ENCODE measurements at regions not wholly inside any gene's neighbourhood (a gene's known extent, or its start where the extent isn't known, plus 50 kb on each side); places are given as distances from the start of the nearest gene placed in this dataset.
A peak's percentile ranks its signal among the peaks of the same experiment; 100 is the strongest.

DNA sequence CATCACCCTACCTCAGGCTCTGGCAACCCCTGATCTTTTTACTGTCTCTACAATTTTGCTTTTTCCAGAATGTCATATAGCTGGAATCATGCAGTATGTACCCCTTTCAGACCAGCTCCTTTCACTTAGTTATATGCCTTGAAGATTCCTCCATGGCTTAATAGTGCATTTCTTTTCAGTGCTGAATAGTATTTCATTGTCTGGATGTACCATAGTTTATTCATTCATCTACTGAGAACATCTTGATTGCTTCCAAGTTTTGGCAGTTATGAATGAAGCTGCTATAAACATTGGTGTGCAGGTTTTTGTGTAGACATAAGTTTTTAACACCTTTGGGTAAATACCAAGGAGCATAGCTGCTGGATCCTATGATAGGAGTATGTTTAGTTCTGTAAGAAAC is 50.8 kb upstream of the ANP32A start:
- TF ChIP-seq TCF12 (IDR thresholded peaks at IDR 0.05; ENCODE audit: low read depth) (no peak), CEBPB (IDR thresholded peaks at IDR 0.05) (no peak), MAX (IDR thresholded peaks at IDR 0.05) (no peak), EP300 (IDR thresholded peaks at IDR 0.05; ENCODE audit: borderline replicate concordance) (no peak), REST (IDR thresholded peaks at IDR 0.05; ENCODE audit: low read depth) (no peak), FOXM1 (IDR thresholded peaks at IDR 0.05; ENCODE audit: borderline replicate concordance, low read depth) (no peak), ZBTB7A (IDR thresholded peaks at IDR 0.05; ENCODE audit: low read depth) (no peak), CREB1 (IDR thresholded peaks at IDR 0.05; ENCODE audit: low read depth) (no peak), RAD21 (IDR thresholded peaks at IDR 0.05; ENCODE audit: low read depth) (no peak), TEAD4 (IDR thresholded peaks at IDR 0.05) (no peak), TAF1 (IDR thresholded peaks at IDR 0.05; ENCODE audit: low read depth) (no peak)
- TF ChIP-seq, protein P1, sequence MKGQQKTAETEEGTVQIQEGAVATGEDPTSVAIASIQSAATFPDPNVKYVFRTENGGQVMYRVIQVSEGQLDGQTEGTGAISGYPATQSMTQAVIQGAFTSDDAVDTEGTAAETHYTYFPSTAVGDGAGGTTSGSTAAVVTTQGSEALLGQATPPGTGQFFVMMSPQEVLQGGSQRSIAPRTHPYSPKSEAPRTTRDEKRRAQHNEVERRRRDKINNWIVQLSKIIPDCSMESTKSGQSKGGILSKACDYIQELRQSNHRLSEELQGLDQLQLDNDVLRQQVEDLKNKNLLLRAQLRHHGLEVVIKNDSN (IDR thresholded peaks at IDR 0.05) = no peak

DNA sequence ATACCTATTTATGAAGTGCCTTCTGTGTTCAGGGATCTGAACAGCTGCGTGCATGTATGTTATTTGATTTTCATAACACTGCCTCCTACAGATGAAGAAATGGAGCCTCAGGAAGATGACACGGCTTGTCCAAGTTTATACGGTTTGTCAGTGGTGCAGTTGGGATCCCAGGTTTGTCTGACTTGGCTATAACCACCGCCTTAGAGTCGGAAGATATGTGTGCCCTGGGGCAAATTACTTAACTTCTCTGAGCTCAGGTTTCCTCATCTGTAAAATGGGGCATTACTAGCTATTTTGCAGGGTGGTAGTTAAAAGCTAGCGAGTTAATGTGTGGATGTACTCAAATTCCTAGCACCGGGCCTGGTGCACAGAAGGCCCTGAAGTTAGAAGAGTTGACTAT is 54.1 kb upstream of the ANP32A start:
- TF ChIP-seq EP300 (IDR thresholded peaks at IDR 0.05; ENCODE audit: borderline replicate concordance) (no peak), REST (IDR thresholded peaks at IDR 0.05; ENCODE audit: low read depth) (no peak), MAX (IDR thresholded peaks at IDR 0.05) (no peak), TAF1 (IDR thresholded peaks at IDR 0.05; ENCODE audit: low read depth) (no peak), RAD21 (IDR thresholded peaks at IDR 0.05; ENCODE audit: low read depth) (no peak), CEBPB (IDR thresholded peaks at IDR 0.05) (no peak), CREB1 (IDR thresholded peaks at IDR 0.05; ENCODE audit: low read depth) (no peak), FOXM1 (IDR thresholded peaks at IDR 0.05; ENCODE audit: borderline replicate concordance, low read depth) (no peak)
- TF ChIP-seq, protein P1 (IDR thresholded peaks at IDR 0.05) = no peak

DNA sequence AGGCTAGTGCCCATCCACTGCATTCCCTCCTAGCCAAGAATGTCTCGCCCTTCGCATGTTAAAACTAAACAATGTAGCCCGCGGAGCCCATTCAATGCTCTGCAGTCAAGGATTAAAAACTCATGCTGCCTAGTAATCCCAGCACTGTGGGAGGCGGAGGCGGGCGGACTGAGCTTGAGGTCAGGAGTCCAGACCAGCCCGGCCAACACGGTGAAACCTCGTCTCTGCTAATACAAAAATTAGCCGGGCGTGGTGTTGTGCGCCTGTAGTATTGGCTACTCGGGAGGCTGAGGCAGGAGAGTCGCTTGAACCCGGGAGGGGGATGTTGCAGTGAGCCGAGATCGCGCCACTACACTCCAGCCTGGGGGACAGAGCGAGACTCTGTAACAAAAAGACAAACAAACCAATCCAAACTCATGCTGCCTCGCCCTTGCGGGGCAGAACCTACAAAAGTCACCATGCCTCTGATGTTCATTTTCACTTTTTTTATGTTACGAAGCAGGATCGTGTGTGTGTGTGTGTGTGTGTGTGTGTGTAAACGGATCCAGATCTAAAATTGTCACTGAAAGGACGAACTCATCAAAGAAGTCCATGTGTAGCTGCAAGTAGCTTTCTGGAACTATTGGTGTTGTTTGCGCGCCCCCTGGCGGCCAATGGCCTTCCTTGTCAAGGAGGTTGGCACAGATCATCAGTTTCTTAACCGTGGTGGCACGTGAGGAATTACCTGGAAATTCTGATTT is 54.8 kb upstream of the SPESP1 start:
- peak; percentile 98 for TF ChIP-seq RAD21 (IDR thresholded peaks at IDR 0.05; ENCODE audit: low read depth)
- TF ChIP-seq TCF12 (IDR thresholded peaks at IDR 0.05; ENCODE audit: low read depth) = no peak
- no peak for TF ChIP-seq TAF1 (IDR thresholded peaks at IDR 0.05; ENCODE audit: low read depth)
- TF ChIP-seq REST (IDR thresholded peaks at IDR 0.05; ENCODE audit: low read depth) = no peak
- peak; percentile 52; the same call in 1 of the 2 replicates for TF ChIP-seq NFIC (IDR thresholded peaks at IDR 0.05)
- 0 out of 2 replicates have a peak, but pooled peaks have one; percentile 14 for TF ChIP-seq EGR1 (IDR thresholded peaks at IDR 0.05)
- TF ChIP-seq ZBTB7A (IDR thresholded peaks at IDR 0.05; ENCODE audit: low read depth) = no peak
- no peak for TF ChIP-seq CEBPB (IDR thresholded peaks at IDR 0.05)
- TF ChIP-seq, protein P1 (IDR thresholded peaks at IDR 0.05) = peak; percentile 70
- no peak for TF ChIP-seq EP300 (IDR thresholded peaks at IDR 0.05; ENCODE audit: borderline replicate concordance)
- peak; percentile 40; the same call in 1 of the 2 replicates for TF ChIP-seq MAX (IDR thresholded peaks at IDR 0.05)
- no peak for TF ChIP-seq YY1 (IDR thresholded peaks at IDR 0.05; ENCODE audit: low read depth)
- TF ChIP-seq TEAD4 (IDR thresholded peaks at IDR 0.05) = peak; percentile 47
- no peak for TF ChIP-seq FOXM1 (IDR thresholded peaks at IDR 0.05; ENCODE audit: borderline replicate concordance, low read depth)
- TF ChIP-seq CREB1 (IDR thresholded peaks at IDR 0.05; ENCODE audit: low read depth) = no peak

Measured in Ishikawa (cell line).